ENCODE measurements at regions not wholly inside any gene's neighbourhood (a gene's known extent, or its start where the extent isn't known, plus 50 kb on each side); places are given as distances from the start of the nearest gene placed in this dataset.
"Not testable (repeated sequence)": the region's sequence is repeated elsewhere in the genome, so short reads cannot be mapped to it uniquely, and the experiment has no call there.

DNA sequence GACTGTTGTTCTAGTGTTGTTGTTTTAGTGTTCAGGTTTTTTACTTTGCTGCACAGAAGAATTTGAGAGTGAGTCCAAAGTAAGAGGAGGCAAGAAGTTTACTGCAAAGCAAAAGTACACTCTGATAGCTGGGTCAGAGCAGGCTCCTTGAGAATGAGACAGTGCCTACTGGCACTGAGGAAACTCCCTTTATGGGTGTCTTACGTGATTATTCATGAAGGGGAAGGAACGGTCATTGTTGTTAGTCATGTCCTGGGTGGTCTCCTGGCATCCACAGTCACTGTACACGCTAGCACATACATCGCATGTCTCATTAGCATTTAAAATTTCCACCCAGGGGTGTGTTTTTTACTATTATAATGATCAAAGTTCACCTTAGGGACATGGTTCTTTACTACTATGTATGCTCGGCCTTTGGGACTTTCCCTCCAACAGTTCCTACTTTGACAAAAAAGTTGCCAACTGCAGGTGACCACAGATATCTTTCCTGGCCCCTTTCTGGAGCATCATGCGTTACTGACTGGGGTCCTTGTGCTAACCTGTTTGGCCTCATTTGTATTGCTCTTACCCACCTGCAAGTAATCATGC, 688.9 kb upstream of the AMOT start:
- no peak for DNase-seq

DNA sequence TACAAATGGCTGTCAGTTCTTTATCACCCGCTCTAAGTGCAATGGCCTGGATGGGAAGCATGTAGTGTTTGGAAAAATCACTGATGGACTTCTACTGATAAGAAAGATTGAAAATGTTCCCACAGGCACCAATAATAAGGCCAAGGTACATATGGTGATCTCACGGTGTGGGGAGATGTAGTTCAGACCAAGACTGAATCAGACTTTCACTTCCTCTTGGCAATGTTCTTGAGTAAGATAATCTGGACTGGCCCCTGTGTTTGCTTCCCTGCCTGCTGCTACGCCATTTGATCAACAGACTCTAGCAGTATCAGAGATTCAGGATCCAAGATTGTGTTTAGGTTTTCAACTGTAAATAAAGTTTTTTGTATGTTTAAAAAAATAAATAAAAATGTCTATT, 682.2 kb upstream of the AMOT start:
- no peak for DNase-seq

DNA sequence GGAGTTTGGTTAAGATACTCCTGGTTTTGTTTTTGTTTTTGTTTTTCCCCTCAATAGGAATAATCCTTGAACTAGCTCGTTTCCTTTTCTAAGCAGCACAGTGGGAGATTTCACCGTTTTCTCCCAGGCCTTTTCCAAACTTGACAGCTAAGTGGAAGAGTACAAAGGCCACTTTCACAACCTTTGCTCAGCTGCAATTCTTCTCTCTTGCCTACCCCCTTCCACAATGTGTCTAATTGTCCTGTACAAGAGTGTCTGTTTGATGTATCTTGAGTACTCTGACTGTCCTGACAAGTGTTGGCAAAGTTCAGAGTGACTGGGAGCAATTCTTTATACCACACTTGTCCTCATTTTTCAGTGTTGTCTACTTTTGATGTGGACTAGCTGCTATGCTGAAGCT, 674.3 kb upstream of the AMOT start:
- DNase-seq, result no peak

DNA sequence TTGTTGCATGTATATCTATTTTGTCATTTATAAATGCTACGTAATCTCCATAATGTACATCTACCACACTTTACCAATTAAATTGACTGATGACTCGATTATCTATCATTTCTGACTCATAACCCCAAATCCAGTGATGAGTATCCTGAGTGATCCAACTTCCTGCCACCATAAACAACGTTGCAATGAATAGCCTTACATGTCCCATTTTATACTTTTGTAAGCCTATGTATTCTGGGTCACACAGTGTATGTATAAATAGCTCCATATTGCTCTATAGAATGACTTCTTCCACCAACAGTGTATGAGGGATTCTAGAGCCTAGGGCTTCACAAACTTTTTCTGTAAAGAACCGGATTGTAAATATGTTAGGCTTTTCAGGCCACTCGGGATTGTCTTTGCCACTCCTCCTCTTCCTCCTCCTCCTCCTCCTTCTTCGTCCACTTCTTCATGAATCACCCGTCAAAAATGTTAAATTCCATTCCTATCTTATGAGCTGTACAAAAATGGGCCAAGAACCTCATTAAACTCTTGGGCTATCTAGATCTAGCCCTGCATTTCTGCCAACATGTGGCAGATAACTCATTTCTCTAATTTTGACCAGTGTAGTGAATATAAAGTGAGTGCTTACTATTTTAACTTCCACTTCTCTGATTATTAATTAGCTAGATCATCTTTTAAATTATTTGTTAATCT, 672.2 kb upstream of the AMOT start:
- no peak for DNase-seq

DNA sequence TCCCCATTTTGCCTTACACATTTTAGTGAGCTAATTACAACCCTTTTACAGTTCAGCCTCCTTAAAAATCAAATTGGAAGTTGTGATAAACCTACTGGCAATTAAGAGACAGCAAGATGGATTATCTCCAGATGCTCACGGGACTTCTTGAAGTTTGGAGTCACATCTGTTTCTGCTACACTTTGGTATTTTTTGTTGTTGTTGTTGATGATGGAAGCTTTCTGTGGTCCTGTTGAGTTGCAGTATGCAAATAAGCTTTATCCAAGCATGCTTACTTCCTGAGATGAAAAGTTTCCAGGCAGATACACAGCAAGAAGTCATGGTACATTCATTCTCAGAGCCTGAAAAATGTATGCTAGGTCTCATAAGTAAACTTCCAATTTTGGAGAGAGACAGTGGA, 670.0 kb upstream of the AMOT start:
- DNase-seq, result no peak

DNA sequence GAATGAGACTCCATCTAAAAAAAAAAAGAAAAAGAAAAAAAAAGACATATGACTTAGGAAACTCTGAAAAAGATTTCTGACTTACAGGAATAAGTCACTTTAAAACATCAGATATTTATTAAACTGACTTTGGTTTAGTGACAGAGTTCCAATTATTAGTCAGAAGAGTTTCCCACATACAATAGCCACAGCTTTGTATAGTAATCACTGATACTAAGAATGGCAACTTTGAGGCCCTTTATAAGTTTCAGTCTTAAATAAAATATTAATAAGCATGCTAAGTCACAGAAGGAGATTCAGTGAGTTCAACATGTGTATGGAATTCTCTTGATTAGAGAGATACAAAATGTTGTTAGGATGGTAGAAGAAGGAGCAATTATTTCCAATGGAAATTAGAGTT, 652.3 kb upstream of the AMOT start:
- DNase-seq, result no peak

DNA sequence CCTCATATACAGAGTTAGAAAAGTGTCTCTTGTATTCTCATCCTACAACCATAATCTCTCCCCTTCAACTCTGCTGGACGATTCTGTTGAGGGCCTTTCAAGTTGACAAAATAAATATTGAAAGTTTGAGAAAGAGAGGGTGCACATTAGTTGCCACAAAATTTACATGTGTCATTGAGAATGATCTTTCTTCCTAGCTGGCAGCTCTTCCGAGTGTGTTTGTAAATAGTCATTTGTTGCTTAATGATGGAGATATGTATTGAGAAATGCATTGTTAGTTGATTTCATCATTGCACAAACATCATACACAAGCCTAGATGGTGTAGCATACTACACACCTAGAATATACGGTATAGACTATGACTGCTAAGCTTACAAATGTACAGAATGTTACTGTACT, 632.8 kb upstream of the AMOT start:
- no peak for DNase-seq

DNA sequence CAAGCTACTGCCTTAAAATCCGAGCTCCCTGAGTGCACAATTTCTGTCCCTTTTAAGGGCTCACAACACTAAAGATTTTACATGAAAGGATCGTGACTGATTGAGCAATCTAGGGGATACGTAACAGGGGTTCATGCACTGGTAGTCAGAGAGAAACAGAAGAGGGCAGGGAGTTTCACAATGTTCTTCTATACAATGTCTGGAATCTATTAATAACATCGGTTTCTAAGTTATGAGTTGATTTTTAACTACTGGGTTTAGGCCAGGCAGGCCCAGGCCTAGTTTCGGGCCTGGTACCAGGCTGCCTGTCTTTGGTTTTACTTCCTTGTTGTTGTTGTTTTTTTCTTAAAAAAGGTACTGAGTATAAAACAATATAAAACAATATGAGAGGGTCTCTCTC, 632.4 kb upstream of the AMOT start:
- not testable (repeated sequence) for DNase-seq

DNA sequence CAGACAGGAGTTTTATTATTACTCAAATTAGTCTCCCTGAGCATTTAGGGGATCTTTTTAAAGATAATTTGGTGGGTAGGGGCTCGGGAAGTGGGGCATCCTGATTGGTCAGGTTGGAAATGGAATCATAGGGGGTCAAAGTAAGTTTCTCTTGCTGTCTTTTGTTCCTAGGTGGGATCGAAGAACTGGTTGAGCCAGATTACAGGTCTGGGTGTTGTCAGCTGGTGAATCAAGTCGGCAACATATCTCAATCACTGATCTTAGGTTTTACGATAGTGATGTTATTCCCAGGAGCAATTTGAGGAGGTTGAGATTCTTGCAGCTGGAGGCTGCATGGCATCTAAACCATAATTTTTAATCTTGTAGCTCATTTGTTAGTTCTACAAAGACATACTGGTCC, 629.5 kb upstream of the AMOT start:
- DNase-seq, result no peak

DNA sequence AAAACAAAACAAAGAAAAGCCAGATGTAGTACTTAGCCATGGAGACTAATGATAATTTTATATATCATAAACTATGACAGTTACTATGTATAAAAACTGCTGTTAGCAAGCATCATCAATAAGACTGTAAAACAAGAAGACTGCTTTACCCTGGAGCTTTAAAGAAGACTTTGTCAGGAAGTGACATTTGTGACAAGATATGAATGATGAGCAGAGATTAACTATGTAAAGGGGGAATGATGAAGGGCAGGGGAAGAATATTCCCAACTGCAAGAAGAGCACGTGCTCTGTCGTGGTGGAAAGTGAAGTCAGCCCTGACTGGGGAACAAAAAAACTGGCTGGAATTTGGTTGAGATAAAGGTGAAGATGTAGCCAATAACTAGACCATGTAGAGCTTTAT, 617.1 kb upstream of the AMOT start:
- no peak for DNase-seq

DNA sequence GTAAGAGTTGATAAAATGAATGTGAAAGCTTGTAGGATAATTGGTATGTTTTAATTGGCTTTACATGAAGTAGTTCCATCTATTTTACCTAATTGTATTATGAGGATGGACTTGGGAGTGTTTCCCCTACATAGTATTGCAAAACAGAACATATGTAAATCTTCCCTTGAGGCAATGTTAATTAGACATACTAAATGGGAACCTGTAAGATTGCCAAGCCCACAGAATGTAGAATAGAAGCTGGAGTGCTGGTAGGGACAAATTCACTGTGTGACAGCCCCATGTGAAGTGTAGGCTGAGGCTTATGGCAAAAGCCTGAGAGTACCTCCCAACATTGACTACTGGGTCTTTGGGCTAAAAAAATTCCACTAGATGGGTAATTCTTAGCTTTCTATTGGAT, 615.0 kb upstream of the AMOT start:
- DNase-seq, result no peak

DNA sequence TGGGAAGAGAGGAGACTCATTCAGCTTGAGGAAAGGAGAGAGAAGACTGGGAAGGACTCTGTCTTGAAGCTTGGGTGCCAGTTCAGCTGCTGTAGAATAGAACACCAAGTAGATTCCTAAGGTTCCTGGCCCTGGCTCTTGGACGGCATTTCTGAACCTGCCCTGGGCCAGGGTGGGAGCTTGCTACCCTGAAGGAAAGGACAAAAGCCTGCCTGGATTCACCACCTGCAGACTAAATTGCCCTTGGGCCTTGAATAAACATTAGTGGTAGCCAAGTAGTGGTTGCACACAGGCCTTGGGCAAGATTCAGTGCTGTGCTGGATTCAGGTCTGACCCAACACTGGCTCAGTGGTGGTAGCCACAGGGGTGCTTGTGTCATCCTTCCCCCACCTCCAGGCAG, 588.4 kb upstream of the AMOT start:
- no peak for DNase-seq

DNA sequence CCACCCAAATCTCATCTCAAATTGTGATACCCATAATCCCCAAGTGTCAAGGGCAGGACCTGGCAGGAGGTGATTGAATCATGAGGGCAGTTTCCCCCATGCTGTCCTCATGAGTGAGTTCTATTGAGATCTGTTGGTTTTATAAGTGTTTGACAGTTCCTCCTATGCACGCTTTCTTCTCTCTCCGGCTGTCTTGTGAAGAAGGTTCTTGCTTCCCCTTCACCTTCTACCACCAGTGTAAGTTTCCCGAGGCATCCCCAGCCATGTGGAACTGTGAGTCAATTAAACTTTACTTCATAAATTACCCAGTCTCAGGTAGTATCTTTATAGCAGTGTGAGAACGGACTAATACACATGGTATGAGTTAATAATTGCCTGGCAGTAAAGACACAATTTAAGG, 581.7 kb upstream of the AMOT start:
- DNase-seq, result no peak

DNA sequence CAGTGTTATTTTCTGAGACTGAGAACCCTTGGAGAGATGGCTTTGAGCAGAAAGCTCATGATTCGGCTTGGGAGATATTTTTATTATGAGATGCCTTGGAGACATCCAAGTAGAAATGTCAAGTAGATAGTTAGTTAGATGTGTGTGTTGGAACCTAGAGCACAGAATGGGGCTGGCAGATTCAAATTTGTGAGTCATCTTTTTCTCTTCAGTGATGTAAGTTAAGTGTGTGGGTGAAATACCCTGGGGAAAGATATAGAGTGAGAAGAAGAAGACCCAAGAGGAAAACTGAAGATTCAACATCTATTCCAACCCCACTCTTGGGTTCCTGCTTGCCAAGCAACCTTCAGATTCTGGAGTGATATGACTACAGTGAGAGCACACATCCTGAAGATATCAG, 580.8 kb upstream of the AMOT start:
- DNase-seq, result peak in 1 of 58 donors; percentile 0

DNA sequence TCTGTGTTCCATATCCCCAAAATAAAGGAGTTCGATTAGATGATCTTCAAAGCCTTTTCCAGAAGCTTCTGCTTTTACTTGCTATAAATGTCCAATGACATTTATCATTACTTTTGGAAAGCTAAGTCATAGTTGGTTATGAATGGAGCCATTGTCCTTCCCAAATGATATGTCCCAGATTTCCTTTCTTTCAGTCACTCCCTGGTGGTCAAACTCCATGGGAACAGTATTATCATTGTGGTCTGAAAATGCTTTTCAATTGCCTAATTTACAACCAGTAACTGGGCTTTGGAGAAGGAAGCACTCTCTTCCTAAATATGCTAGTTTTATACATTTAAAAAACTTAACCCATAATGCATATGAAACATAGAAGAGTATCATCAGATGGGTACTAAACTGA, 571.5 kb upstream of the AMOT start:
- no peak for DNase-seq

DNA sequence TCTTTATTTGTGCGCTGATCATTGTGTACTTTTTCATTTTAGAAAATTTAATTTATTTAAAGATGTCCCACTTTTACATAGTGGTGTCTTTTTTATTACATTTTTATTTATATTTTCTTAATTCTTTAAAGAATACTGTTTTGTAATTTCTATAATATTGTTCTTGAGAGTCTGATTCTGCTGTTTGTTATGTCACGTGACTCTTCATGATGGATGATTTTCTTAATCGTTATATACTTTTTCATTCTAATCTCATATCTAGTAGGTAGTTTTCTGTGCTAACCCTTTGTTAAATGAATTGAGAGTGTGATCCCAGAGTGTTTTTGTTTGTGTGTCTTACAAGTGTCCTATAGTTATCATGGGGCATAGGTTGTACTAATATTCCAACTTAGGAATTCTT, 568.2 kb upstream of the AMOT start:
- DNase-seq, result no peak

DNA sequence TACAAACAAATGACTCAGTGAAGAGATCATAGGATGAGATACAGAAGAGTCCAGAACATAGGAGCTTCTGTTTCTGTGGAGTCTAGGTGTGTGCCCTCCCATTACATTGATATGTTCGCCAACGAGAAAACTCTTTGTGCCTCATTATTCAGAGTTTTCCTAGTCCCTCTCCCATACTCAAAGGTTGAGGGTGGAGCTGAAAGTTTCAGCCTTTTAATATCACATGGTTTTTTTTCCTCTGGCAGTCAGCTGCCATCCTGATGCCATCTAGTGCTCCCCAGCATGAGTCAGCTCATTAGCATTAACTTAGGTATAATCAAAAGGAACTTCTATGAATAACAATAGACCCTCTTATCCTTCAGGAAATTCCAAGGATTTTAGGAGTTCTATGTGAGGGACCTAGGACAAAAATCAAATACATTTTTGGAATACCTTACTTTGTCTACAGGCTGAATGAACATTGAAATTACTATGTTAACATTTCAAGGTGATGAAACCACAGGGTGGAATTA, 559.6 kb upstream of the AMOT start:
- DNase-seq, result no peak

DNA sequence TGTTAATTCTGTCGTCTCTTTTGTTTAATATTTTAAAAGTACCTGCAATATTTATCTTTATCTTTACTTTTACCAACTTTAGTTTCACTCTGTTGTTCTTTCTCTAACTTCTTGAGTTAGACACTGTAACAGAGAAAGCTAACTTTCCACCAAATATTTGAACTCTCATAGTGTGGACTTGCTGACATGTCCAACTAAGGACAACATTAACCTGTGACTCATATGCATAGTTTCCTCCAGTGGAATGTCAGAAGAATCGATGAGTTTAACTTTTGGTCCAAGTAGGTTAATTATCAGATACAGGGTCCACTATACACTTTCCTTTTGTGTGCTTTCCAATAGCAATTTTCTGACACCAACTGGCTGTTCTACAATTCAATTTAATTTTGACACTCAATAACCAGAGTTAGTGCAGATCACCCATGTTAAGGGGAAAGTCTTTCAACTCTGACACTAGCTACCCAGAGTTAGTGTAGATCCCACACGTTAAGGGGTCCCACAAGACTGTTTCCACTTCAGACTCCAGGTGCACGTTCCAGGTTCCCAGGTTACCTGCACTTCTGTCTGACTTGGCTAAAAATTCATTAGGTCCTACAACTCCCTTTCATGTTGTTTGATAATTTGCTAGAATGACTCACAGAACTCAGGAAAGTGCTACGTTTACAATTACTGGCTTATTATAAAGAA, 559.0 kb upstream of the AMOT start:
- DNase-seq, result no peak

DNA sequence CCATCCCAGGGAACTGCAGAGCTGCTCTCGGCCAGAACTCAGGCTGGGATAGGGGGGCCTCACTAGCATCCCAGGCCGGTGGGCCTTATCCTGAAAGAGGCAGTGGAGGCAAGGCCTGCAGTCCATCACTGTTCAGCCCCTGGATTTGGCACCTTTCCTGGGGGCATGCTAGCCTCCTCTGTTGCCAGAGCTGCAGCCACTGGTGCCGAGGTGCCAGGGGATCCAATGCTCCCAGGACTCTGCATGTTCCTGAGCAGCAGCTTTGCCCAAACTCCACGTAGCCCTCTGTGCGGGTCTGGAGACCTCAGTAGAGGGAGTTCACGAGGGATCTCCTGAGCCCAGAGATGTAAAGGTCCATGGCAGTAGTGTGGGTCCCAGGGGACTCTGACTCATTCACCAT, 551.7 kb upstream of the AMOT start:
- DNase-seq, result no peak

DNA sequence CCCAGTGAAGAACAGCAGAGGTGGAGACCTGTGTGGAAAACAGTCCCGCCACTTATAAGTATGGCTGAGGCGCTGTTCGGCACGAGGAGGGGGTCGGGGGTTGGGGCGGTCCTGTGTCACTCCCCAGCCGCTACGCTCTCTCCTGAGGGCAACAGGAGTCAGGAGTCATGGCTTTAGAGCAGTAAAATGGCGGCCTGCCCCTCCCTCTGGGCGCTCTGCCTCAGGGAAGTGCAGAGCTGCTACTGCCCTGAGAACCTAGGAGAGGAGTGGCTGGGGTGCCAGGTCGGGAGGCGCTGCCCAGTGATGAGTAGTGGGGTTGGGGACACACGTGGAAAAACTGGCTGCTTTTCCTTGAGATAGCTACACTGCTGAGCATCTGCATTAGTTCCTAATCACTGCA, 551.2 kb upstream of the AMOT start:
- no peak for DNase-seq

DNA sequence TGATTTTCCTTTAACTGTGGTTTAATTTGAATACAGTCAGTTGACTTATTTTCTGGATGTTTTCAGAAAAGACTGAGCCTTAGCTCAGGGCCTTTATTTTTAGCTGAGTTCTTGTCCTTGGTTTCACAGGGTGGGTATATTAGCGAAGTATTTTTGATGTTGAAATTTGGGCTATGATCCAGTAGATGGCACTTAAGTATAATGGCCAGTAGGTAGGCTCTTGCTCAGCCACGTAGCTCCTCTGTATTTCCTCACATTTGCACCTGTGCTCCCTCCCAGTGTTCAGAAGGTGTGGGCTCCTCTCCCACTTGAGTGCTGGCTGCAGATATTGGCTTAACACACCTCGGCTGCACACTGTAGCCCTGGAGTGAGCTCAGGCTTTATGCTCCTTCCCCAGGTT, 549.9 kb upstream of the AMOT start:
- no peak for DNase-seq

DNA sequence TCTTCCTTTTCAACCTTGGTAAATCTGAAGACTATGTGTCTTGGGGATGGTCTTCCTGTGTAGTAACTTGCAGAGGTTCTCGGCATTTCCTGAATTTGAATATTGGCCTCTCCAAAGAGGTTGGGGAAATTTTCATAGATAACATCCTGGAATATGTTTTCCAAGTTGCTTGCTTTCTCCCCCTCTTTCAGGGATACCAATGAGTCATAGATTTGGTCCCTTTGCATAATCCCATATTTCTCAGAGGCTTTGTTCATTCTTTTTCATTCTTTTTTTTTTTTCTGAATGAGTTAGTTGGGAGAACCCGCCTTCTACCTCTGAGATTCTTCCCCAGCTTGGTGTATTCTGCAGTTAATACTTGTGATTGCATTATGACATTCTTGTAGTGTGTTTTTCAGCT, 549.2 kb upstream of the AMOT start:
- no peak for DNase-seq

DNA sequence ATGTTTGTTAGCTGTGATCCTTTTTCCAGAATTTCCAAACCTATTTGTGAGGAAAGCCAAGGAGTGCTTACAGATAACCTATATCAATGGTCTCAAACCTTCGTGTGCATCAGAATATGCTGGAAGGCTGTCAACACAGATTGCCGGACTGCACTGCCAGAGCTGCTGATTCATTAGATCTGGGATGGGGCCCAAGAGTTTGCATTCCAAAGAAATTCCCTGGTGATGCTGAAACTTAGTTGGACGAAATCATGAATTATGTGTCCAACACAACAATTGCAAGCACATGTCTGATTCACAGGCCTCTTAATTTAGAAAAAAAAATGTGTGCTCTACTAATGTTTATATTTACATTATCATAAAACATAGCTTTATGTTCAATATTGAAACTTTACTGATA, 544.0 kb upstream of the AMOT start:
- DNase-seq, result peak in 22 of 58 donors; percentile 0 to 38 (median 3)
